ENCODE measurements at regions not wholly inside any gene's neighbourhood (a gene's known extent, or its start where the extent isn't known, plus 50 kb on each side); places are given as distances from the start of the nearest gene placed in this dataset.

DNA sequence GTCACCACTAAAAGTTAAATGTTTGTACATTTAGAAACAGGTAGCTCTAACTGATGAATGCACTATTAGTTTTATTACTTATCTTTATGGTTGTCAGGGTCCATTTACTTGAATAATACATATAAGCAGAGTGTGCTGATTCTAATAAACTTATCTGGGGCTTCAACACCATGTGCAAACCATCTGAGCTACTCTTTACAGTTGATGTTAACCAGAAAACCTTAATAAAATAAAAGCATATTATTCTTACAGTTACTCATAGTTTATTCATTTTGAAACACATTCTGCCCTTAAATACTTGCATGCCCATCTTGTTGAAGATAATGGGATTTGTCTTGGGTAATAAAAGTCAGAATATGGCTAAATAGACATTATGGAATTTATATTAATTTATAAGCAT lies 1042.2 kb downstream of the EPHA7 start:
- H3K27me3 ChIP-seq (ENCODE audit: control insufficient read depth in 5 of 5, insufficient read depth in 4 of 5, low read length in 5 of 5), result no peaks in the 10 kb centered on the region
- no peaks in the 10 kb centered on the region for H3K9me3 ChIP-seq (ENCODE audit: control insufficient read depth in 5 of 5, low read length in 5 of 5)
- no peak overlapping the region for H3K4me3 ChIP-seq (ENCODE audit: low read depth in 1 of 5, low read length in 5 of 5)
- no peak overlapping the region for H3K27ac ChIP-seq (ENCODE audit: low read depth, low read length)
- H3K9ac ChIP-seq (ENCODE audit: low read length in 5 of 5), result no peak overlapping the region
- H3K4me1 ChIP-seq (ENCODE audit: control insufficient read depth in 5 of 5, insufficient read depth in 5 of 5, low read length in 5 of 5), result peaks cover 0 to 2% (median 0%) of the 10 kb centered on the region in 5 donors
- H3K36me3 ChIP-seq (ENCODE audit: control insufficient read depth in 5 of 5, insufficient read depth in 5 of 5, low read length in 5 of 5), result no peaks in the 10 kb centered on the region

DNA sequence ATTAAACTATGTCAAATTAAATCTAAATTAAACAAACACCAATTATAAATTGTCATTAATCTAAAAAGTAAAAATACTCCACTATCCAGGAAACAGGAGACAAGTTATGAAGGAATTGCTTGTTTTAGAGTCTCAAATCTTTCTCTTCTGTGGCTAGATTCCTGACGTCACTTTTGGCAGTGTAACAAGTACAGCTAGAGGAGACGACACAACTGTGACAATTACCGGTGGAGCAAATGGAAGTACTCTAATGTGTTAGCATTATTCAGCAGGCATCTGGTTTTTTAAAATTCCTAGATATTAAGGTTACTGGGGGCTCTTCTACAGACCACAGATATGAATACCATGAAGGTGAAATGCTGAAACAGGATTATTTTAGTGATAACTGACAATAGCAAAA lies 1042.7 kb downstream of the EPHA7 start:
- Histone ChIP-seq H3K36me3 (ENCODE audit: control insufficient read depth in 5 of 5, insufficient read depth in 5 of 5, low read length in 5 of 5) (no peaks in the 10 kb centered on the region), H3K9me3 (ENCODE audit: control insufficient read depth in 5 of 5, low read length in 5 of 5) (no peaks in the 10 kb centered on the region), H3K9ac (ENCODE audit: low read length in 5 of 5) (no peak overlapping the region), H3K4me1 (ENCODE audit: control insufficient read depth in 5 of 5, insufficient read depth in 5 of 5, low read length in 5 of 5) (peaks cover 0 to 2% (median 0%) of the 10 kb centered on the region in 5 donors), H3K4me3 (ENCODE audit: low read depth in 1 of 5, low read length in 5 of 5) (no peak overlapping the region), H3K27me3 (ENCODE audit: control insufficient read depth in 5 of 5, insufficient read depth in 4 of 5, low read length in 5 of 5) (no peaks in the 10 kb centered on the region), H3K27ac (ENCODE audit: low read depth, low read length) (no peak overlapping the region)

DNA sequence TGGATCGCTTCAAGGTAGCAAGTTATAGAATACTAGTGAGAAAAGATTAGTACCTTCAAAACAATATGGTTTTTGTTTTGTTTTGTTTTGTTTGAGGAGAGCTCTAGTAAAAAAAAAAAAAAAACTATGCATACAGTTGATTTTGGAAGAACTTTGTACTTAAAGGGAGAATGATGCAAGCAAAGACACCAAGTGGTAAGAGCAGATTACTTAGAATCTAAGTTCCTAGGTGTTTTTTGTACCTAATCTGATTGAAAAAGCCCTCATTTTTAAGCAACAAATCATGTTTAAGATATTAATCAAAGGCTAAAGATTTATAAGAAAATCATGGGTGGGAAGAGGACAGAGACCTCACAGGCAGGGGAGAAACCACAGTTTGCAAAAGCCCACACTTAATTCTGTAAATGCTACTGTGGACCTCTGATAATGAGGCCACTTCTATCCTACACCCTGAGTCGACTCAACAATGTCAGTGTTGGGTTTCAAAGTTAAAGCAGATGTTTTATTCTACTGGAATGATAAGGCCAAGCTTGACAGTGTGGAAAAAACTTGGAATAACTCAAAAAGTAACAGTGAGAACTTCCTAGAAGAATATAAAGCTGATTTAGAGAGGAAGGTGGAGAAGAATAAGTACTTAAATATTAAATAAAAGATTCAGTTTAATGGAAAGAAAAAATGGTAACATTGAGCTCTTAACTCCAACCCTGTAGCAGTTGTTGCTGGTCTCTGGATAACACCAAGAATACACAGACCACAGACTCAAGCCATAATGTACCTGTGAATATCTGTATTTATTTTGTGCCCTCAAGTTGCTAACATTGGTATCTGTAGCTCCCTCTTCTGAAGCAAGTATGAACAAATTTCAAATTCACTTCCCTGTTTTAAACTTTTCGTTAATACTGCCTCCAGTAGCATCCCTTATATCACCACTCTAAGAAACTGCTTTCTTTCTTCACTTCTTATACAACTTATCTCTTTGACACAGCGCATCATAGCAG lies 1047.8 kb downstream of the EPHA7 start:
- H3K4me3 ChIP-seq (ENCODE audit: low read depth in 1 of 5, low read length in 5 of 5), result no peak overlapping the region
- H3K27ac ChIP-seq (ENCODE audit: low read depth, low read length), result no peak overlapping the region
- no peaks in the 10 kb centered on the region for H3K27me3 ChIP-seq (ENCODE audit: control insufficient read depth in 5 of 5, insufficient read depth in 4 of 5, low read length in 5 of 5)
- H3K9me3 ChIP-seq (ENCODE audit: control insufficient read depth in 5 of 5, low read length in 5 of 5), result no peaks in the 10 kb centered on the region
- H3K4me1 ChIP-seq (ENCODE audit: control insufficient read depth in 5 of 5, insufficient read depth in 5 of 5, low read length in 5 of 5), result no peaks in the 10 kb centered on the region
- no peak overlapping the region for H3K9ac ChIP-seq (ENCODE audit: low read length in 5 of 5)
- H3K36me3 ChIP-seq (ENCODE audit: control insufficient read depth in 5 of 5, insufficient read depth in 5 of 5, low read length in 5 of 5), result no peaks in the 10 kb centered on the region

DNA sequence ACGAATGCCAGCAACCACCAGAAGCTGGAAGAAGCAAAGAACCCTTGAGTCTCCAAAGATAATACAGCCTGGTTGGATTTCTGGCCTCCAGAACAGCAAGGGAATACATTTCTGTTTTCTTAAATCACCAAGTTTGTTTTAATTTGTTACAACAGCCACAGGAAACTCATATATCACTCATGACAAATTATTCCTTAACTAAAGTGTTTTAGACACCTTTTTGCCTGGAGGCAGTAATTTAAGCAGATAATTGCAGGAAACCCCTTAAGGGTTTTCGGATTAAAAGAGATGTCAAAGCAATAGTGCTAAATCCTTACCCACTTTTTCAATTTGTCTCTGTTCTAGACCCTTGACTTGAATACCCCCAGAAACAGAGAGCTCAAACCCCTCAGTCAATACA lies 1050.0 kb downstream of the EPHA7 start:
- Histone ChIP-seq H3K4me1 (ENCODE audit: control insufficient read depth in 5 of 5, insufficient read depth in 5 of 5, low read length in 5 of 5) (peaks cover 0 to 4% (median 0%) of the 10 kb centered on the region in 5 donors), H3K4me3 (ENCODE audit: low read depth in 1 of 5, low read length in 5 of 5) (no peak overlapping the region), H3K27me3 (ENCODE audit: control insufficient read depth in 5 of 5, insufficient read depth in 4 of 5, low read length in 5 of 5) (no peaks in the 10 kb centered on the region), H3K36me3 (ENCODE audit: control insufficient read depth in 5 of 5, insufficient read depth in 5 of 5, low read length in 5 of 5) (no peaks in the 10 kb centered on the region), H3K27ac (ENCODE audit: low read depth, low read length) (no peak overlapping the region), H3K9me3 (ENCODE audit: control insufficient read depth in 5 of 5, low read length in 5 of 5) (no peaks in the 10 kb centered on the region), H3K9ac (ENCODE audit: low read length in 5 of 5) (no peak overlapping the region)

DNA sequence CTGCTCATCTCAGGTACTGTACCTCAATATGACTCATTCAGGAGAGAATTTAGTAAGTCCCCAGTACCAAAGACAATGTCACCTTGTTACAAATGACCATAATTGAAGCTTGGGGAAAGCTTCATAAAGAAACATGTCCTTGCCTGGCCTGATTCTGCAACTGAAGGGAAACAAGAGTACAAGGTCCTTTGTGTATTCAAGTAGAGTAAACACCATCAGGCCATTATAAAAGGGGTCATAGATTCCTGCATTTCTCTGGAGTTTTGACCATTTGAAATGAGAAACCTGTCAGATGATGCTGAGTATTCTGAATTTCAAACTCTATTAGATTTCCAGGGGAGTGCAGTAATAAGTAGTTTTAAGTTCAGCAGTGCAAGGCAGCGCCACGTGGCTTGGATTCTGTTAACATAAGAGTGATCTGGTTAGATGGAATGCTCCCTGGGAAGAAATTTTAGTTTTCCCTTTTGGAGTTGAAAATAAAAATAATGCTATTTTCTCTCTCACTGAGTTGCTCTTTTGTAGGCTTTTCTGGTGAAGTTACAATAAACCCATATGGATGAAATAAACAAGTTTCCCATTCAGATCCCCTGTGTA lies 1054.3 kb downstream of the EPHA7 start:
- no peaks in the 10 kb centered on the region for H3K9me3 ChIP-seq (ENCODE audit: control insufficient read depth in 5 of 5, low read length in 5 of 5)
- H3K9ac ChIP-seq (ENCODE audit: low read length in 5 of 5), result no peak overlapping the region
- H3K27me3 ChIP-seq (ENCODE audit: control insufficient read depth in 5 of 5, insufficient read depth in 4 of 5, low read length in 5 of 5), result no peaks in the 10 kb centered on the region
- H3K4me3 ChIP-seq (ENCODE audit: low read depth in 1 of 5, low read length in 5 of 5), result no peak overlapping the region
- H3K4me1 ChIP-seq (ENCODE audit: control insufficient read depth in 5 of 5, insufficient read depth in 5 of 5, low read length in 5 of 5), result peaks cover 0 to 4% (median 0%) of the 10 kb centered on the region in 5 donors
- no peaks in the 10 kb centered on the region for H3K36me3 ChIP-seq (ENCODE audit: control insufficient read depth in 5 of 5, insufficient read depth in 5 of 5, low read length in 5 of 5)
- H3K27ac ChIP-seq (ENCODE audit: low read depth, low read length), result no peak overlapping the region

DNA sequence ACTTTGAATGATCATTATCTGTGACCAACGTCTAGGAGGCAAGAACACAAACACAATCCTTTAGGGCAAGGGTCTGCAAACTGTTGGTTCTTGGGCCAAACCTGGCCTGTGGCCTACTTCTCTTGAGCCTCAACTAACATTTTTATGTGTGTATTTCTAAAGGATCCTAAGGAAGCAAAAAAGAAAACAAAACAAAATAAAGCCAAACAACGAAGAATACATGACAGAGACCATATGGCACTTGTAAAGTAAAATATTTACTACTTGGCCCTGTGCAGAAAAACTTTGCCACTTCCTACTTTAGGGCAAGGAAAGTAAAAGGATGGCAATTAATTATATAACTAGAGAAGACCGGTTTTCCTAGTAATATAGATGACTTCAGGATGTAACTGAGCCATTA lies 1056.2 kb downstream of the EPHA7 start:
- H3K27me3 ChIP-seq (ENCODE audit: control insufficient read depth in 5 of 5, insufficient read depth in 4 of 5, low read length in 5 of 5), result no peaks in the 10 kb centered on the region
- H3K9me3 ChIP-seq (ENCODE audit: control insufficient read depth in 5 of 5, low read length in 5 of 5), result no peaks in the 10 kb centered on the region
- H3K4me1 ChIP-seq (ENCODE audit: control insufficient read depth in 5 of 5, insufficient read depth in 5 of 5, low read length in 5 of 5), result peaks cover 0 to 4% (median 0%) of the 10 kb centered on the region in 5 donors
- H3K27ac ChIP-seq (ENCODE audit: low read depth, low read length), result no peak overlapping the region
- H3K36me3 ChIP-seq (ENCODE audit: control insufficient read depth in 5 of 5, insufficient read depth in 5 of 5, low read length in 5 of 5), result no peaks in the 10 kb centered on the region
- no peak overlapping the region for H3K9ac ChIP-seq (ENCODE audit: low read length in 5 of 5)
- no peak overlapping the region for H3K4me3 ChIP-seq (ENCODE audit: low read depth in 1 of 5, low read length in 5 of 5)

DNA sequence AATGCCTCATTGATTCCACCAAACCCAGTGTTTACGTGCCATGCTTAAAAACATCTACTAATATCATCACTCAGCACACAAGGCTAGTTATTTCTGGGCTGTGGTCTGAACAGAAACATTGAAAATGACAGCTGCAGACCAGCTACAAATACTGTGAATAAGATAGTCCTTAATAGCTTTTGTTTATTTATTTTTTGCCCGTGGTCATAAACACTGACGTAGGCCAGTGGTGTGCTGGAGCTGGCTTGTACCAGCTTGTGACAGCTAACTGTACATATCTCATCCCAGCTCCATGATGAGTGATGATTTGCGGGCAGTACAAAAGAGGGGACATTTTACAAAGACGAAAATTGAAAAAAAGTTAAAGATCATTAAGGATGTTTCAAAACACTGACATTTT lies 1057.0 kb downstream of the EPHA7 start:
- Histone ChIP-seq H3K27ac (ENCODE audit: low read depth, low read length) (no peak overlapping the region), H3K9ac (ENCODE audit: low read length in 5 of 5) (no peak overlapping the region), H3K4me1 (ENCODE audit: control insufficient read depth in 5 of 5, insufficient read depth in 5 of 5, low read length in 5 of 5) (peaks cover 0 to 4% (median 0%) of the 10 kb centered on the region in 5 donors), H3K4me3 (ENCODE audit: low read depth in 1 of 5, low read length in 5 of 5) (no peak overlapping the region), H3K36me3 (ENCODE audit: control insufficient read depth in 5 of 5, insufficient read depth in 5 of 5, low read length in 5 of 5) (no peaks in the 10 kb centered on the region), H3K9me3 (ENCODE audit: control insufficient read depth in 5 of 5, low read length in 5 of 5) (no peaks in the 10 kb centered on the region), H3K27me3 (ENCODE audit: control insufficient read depth in 5 of 5, insufficient read depth in 4 of 5, low read length in 5 of 5) (no peaks in the 10 kb centered on the region)

DNA sequence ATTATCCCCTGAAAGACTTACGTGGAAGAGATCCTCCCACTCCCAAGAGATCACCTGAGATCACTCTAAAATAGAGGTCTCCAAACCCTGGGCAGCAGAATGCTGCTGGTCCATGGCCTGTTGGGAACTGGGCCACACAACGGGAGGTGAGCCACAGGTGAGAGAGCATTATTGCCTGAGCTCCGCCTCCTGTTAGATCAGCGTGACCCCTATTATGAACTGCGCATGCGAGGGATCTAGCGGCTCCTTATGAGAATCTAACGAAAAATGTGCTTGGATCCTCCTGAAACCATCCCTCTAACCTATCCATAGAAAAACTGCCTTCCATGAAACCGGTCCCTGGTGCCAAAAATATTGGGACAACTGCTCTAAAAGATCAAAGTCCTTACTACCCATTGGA lies 1057.4 kb downstream of the EPHA7 start:
- no peak overlapping the region for H3K27ac ChIP-seq (ENCODE audit: low read depth, low read length)
- peaks cover 0 to 4% (median 0%) of the 10 kb centered on the region in 5 donors for H3K4me1 ChIP-seq (ENCODE audit: control insufficient read depth in 5 of 5, insufficient read depth in 5 of 5, low read length in 5 of 5)
- no peaks in the 10 kb centered on the region for H3K36me3 ChIP-seq (ENCODE audit: control insufficient read depth in 5 of 5, insufficient read depth in 5 of 5, low read length in 5 of 5)
- no peaks in the 10 kb centered on the region for H3K27me3 ChIP-seq (ENCODE audit: control insufficient read depth in 5 of 5, insufficient read depth in 4 of 5, low read length in 5 of 5)
- H3K9me3 ChIP-seq (ENCODE audit: control insufficient read depth in 5 of 5, low read length in 5 of 5), result no peaks in the 10 kb centered on the region
- no peak overlapping the region for H3K4me3 ChIP-seq (ENCODE audit: low read depth in 1 of 5, low read length in 5 of 5)
- H3K9ac ChIP-seq (ENCODE audit: low read length in 5 of 5), result no peak overlapping the region

DNA sequence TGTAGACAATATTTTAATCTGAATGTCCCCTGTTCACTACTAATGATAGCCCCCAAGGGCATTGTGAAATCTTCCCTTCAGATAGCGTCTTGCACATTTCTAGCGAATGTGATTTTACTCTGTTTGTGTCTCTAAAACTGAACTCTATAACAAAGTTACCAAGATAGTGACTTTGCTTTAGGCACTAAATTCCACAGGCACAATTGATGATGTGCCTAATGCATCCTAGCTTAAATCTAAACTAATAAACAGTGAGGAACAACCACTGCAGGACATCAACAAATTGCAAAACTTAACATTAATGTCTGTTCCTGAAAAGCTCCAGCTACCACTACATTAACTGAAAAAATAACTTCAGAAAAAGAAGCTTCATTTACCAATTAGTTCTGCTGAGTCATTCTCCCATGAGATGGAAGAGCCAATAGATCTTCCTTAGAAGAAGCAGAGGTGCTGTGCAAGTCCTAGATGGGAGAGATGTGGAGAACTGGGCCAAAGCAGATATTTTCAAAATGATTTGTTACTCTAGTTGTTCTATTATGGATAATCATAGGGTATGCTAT lies 1065.0 kb downstream of the EPHA7 start:
- Histone ChIP-seq H3K9me3 (ENCODE audit: control insufficient read depth in 5 of 5, low read length in 5 of 5) (no peaks in the 10 kb centered on the region), H3K4me3 (ENCODE audit: low read depth in 1 of 5, low read length in 5 of 5) (no peak overlapping the region), H3K36me3 (ENCODE audit: control insufficient read depth in 5 of 5, insufficient read depth in 5 of 5, low read length in 5 of 5) (no peaks in the 10 kb centered on the region), H3K9ac (ENCODE audit: low read length in 5 of 5) (no peak overlapping the region), H3K27ac (ENCODE audit: low read depth, low read length) (no peak overlapping the region), H3K4me1 (ENCODE audit: control insufficient read depth in 5 of 5, insufficient read depth in 5 of 5, low read length in 5 of 5) (peaks cover 0 to 4% (median 0%) of the 10 kb centered on the region in 5 donors), H3K27me3 (ENCODE audit: control insufficient read depth in 5 of 5, insufficient read depth in 4 of 5, low read length in 5 of 5) (no peaks in the 10 kb centered on the region)

DNA sequence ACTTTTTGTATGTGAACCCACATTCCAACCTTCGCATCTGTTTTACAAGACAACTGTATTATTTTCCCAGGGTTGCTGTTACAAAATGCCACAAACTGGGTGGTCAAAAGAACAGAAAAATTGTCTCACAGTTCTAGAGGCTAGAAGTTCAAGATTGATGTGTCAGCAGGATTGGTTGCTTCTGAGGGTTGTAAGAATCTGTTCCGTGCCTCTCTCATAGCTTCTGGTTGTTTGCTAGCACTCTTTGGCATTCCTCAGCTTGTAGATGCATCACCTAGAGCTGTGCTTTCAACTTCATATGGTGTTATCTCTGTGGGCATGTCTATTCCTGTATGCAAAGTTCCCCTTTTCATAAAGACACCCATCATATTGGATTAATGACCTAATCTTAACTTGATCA lies 1067.2 kb downstream of the EPHA7 start:
- Histone ChIP-seq H3K9me3 (ENCODE audit: control insufficient read depth in 5 of 5, low read length in 5 of 5) (no peaks in the 10 kb centered on the region), H3K27me3 (ENCODE audit: control insufficient read depth in 5 of 5, insufficient read depth in 4 of 5, low read length in 5 of 5) (no peaks in the 10 kb centered on the region), H3K4me3 (ENCODE audit: low read depth in 1 of 5, low read length in 5 of 5) (no peak overlapping the region), H3K36me3 (ENCODE audit: control insufficient read depth in 5 of 5, insufficient read depth in 5 of 5, low read length in 5 of 5) (no peaks in the 10 kb centered on the region), H3K9ac (ENCODE audit: low read length in 5 of 5) (no peak overlapping the region), H3K4me1 (ENCODE audit: control insufficient read depth in 5 of 5, insufficient read depth in 5 of 5, low read length in 5 of 5) (peaks cover 0 to 4% (median 0%) of the 10 kb centered on the region in 5 donors), H3K27ac (ENCODE audit: low read depth, low read length) (no peak overlapping the region)

Data from subcutaneous abdominal adipose tissue (tissue), 5 donors.